Mucosa of descending colon (tissue), 3 donors: ENCODE measurements at regions not wholly inside any gene's neighbourhood (a gene's known extent, or its start where the extent isn't known, plus 50 kb on each side); places are given as distances from the start of the nearest gene placed in this dataset.

Experiments
- ATAC-seq: fragments of 200-7000 bp; cut with Tn5 transposase; one replicate; pipeline ENCODE4 v1.9.1; 2020; ENCODE audit warnings: mild to moderate bottlenecking, moderate library complexity
- DNase-seq, 3 donors: peaks; one replicate each; pipeline ENCODE4 v3.0.0-alpha.2; 2020
- H3K36me3 ChIP-seq: fragments of 200-600 bp; one replicate; pipeline ENCODE4 v1.8.0; 2021; ENCODE audit warnings: low read depth, mild to moderate bottlenecking
- H3K4me1 ChIP-seq: fragments of 200-600 bp; one replicate; pipeline ENCODE4 v1.8.0; 2021; ENCODE audit warnings: low read depth, mild to moderate bottlenecking
- H3K4me3 ChIP-seq: fragments of 200-600 bp; one replicate; pipeline ENCODE4 v1.8.0; 2021; ENCODE audit warnings: mild to moderate bottlenecking
- H3K9me3 ChIP-seq: fragments of 200-600 bp; one replicate; pipeline ENCODE4 v1.8.0; 2021; ENCODE audit warnings: mild to moderate bottlenecking
- CTCF ChIP-seq: fragments of 200-600 bp; IDR thresholded peaks from one replicate; pipeline ENCODE4 v1.8.0; 2022; ENCODE audit warnings: antibody characterized with exemption, mild to moderate bottlenecking
- intact Hi-C, 2 donors: fragments of 100-400 bp; cut with DNase I in 1 of 2; cut with micrococcal nuclease in 1 of 2; formaldehyde crosslinking; loops; one replicate each; pipeline versions ENCODE4 v1.11.0 to v1.11.1; 2022; cut with DNase I, micrococcal nuclease
- donor health status: DM: no; HTN: no; CAD: no; lungs with moderate emphysema.
- donor health status: DM: no; HTN: no; CAD: no.
- donor health status: DM: no; HTN: yes; CAD: no.

- Histone ChIP-seq H3K9me3 (peaks cover 19% of the 10 kb centered on the region), H3K4me3 (no peak overlapping the region), H3K4me1 (no peaks in the 10 kb centered on the region), H3K36me3 (no peaks in the 10 kb centered on the region)
- TF ChIP-seq CTCF = no peak
- intact Hi-C loops = no loop called here
- ATAC-seq = no peak
- DNase-seq = no peak
Measured at GRCh38 chr13:57933606-57934005, 302.1 kb downstream of the PCDH17 start.

DNA sequence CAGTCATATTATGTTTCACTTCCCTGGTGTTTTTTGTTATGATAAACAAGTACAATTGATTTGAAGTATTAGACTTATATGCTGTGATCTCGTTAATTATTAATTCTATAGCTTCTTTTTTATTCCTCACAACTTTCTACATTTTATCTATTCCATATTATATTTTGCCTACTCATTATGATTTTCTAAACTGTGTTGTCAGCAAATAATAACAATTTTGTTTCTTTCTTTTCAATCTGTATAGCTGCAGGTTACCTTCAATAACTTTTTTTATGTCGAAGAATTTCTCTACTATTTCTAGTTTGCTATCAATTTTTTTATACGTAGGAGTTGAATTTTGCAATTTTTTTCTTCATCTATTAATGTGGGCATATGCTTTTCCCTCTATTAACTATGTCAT, 304.4 kb downstream of the PCDH17 start:
- DNase-seq (no peak), ATAC-seq (no peak)
- H3K4me1 ChIP-seq = no peaks in the 10 kb centered on the region
- no peak overlapping the region for H3K4me3 ChIP-seq
- no peak for TF ChIP-seq CTCF
- H3K36me3 ChIP-seq = no peaks in the 10 kb centered on the region
- H3K9me3 ChIP-seq = peaks cover 25% of the 10 kb centered on the region
- intact Hi-C loops = no loop called here

DNA sequence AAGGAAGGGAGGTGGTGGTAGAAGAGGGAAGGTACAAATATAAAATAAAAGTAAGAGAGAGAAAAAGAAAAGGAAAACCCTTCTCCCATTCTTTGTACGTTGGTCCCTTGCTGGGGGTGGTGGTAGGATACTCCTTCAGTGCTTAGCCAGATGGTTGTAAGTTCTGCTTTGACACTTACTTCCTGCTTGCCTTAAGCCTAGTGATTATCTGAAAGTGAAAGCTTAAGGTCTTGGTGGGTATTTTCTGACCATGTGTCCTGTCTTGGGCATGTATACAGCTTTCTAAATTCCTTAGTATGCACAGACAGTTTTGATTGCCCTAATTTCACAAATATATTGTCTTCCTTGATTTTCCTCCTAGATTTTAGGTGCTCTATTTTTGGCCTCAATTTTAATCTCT, 314.8 kb downstream of the PCDH17 start:
- TF ChIP-seq CTCF = no peak
- no peaks in the 10 kb centered on the region for H3K36me3 ChIP-seq
- intact Hi-C loops = no loop called here

GRCh38 chr13:57948884-57949283, 317.3 kb downstream of the PCDH17 start:
- no peaks in the 10 kb centered on the region for H3K36me3 ChIP-seq
- DNase-seq = no peak
- no peak overlapping the region for H3K4me3 ChIP-seq
- TF ChIP-seq CTCF = no peak
- H3K4me1 ChIP-seq = no peaks in the 10 kb centered on the region
- ATAC-seq = no peak
- intact Hi-C loops = no loop called here
- peaks cover 24% of the 10 kb centered on the region for H3K9me3 ChIP-seq

More for the DNA sequence above, 314.8 kb downstream of the PCDH17 start:
- H3K9me3 ChIP-seq = peaks cover 39% of the 10 kb centered on the region
- H3K4me1 ChIP-seq = no peaks in the 10 kb centered on the region
- no peak for DNase-seq
- no peak overlapping the region for H3K4me3 ChIP-seq
- ATAC-seq = no peak

DNA sequence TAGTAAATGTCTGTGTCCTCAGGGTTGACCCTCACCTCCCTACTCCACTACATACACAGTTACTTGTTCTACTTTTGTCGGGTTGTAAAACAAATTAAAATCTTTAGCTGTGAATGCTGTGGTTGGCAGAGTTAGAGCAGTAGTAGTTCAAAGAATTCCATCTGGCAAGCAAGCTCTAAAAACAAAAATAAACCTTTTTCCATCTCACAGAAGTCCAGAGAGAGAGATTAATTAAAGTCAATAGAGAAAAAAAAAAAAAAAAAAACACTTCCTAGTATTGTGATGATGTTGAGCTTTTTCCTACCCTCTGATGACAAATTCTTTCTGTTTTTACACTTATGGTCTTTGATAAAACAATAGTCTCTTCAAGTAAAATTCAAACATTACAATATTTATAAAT, 338.4 kb downstream of the PCDH17 start:
- DNase-seq = no peak

More for the DNA sequence above, 338.4 kb downstream of the PCDH17 start:
- Histone ChIP-seq H3K4me1 (no peaks in the 10 kb centered on the region), H3K4me3 (no peak overlapping the region), H3K36me3 (no peaks in the 10 kb centered on the region), H3K9me3 (peaks cover 63% of the 10 kb centered on the region)
- intact Hi-C loops = no loop called here
- no peak for ATAC-seq
- TF ChIP-seq CTCF = no peak
